ENCODE measurements at regions not wholly inside any gene's neighbourhood (a gene's known extent, or its start where the extent isn't known, plus 50 kb on each side); places are given as distances from the start of the nearest gene placed in this dataset.

DNA sequence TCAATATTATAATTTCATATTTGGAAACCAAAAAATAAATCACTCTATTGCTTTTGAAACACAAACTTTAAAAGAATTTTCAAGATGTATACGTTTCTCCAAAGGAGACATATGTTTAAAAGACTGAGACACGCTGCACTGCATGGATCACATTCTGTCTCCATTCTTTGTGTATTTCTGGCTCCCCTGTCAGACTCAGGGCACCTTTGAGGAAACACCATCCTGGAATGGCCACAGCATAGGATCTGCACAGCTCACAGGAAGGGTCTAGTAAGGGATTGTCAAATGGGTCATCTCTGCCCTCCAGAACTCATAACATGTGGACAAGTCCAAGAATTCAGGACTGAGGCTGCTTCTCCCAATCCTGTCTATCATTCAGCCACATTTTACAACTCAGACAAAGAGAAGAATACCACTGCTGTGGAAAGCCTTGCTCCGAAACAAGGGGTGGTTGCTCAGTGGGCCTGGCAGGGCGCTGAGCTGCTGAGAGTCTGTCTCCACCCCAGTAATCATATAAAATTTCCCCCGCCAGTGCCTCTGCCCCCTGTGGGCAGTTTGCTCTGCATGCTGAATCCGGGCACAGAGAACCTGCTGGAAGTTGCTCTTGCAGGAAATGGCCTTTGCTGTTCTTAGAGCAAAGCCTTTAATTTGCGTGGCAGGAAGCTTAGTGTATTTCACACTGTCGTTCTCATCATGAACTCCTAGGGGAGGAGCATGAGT is 85.3 kb upstream of the KLHL29 start:
- TF ChIP-seq POLR2A (IDR thresholded peaks at IDR 0.05), result no peak
- TF ChIP-seq, protein P1, sequence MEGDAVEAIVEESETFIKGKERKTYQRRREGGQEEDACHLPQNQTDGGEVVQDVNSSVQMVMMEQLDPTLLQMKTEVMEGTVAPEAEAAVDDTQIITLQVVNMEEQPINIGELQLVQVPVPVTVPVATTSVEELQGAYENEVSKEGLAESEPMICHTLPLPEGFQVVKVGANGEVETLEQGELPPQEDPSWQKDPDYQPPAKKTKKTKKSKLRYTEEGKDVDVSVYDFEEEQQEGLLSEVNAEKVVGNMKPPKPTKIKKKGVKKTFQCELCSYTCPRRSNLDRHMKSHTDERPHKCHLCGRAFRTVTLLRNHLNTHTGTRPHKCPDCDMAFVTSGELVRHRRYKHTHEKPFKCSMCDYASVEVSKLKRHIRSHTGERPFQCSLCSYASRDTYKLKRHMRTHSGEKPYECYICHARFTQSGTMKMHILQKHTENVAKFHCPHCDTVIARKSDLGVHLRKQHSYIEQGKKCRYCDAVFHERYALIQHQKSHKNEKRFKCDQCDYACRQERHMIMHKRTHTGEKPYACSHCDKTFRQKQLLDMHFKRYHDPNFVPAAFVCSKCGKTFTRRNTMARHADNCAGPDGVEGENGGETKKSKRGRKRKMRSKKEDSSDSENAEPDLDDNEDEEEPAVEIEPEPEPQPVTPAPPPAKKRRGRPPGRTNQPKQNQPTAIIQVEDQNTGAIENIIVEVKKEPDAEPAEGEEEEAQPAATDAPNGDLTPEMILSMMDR (IDR thresholded peaks at IDR 0.05 in 4 of 5, conservative IDR thresholded peaks at IDR 0.05 in 1 of 5), result no peak

All from gastrocnemius medialis (tissue), 4 donors.